SK-N-SH (cell line): ENCODE measurements at regions not wholly inside any gene's neighbourhood (a gene's known extent, or its start where the extent isn't known, plus 50 kb on each side); places are given as distances from the start of the nearest gene placed in this dataset.

Experiments used
- CTCF ChIA-PET: fragments of 300-600, 350-600 bp; formaldehyde crosslinking; extraction: SDS; loops from one replicate; lab custom pipeline; 2021; lab: Yijun Ruan, JAX
- POLR2A ChIA-PET: fragments of 350-600 bp; sonication (Branson Sonifier 250); formaldehyde crosslinking; extraction: SDS; loops from one replicate; lab custom pipeline; 2020; ENCODE audit warnings: antibody characterized with exemption, inconsistent platforms; lab: Yijun Ruan, JAX
- DNase-seq: peaks from one replicate; pipeline ENCODE4 v3.0.0; 2012
- H2AFZ ChIP-seq: fragments of 200-600 bp; sonication (generic); 2 replicates; pipeline ENCODE4 v1.8.1; 2016; ENCODE audit warnings: antibody characterized with exemption, mild to moderate bottlenecking, low read depth
- H3F3A ChIP-seq: fragments of 200-600 bp; sonication (generic); replicated peaks from 2 replicates; pipeline ENCODE3; 2016; ENCODE audit warnings: antibody characterized with exemption, mild to moderate bottlenecking; ENCODE audit not compliant: insufficient read depth
- H3K27ac ChIP-seq, 2 experiments: fragments of 200-500 bp in 1 of 2; fragments of 200-600 bp in 1 of 2; sonication (Bioruptor generic) in 1 of 2; sonication (generic), shearing (Covaris generic) in 1 of 2; 2 replicates each; pipeline versions ENCODE4 v1.5.1 to v1.6.1; 2014 to 2016; ENCODE audit warnings: low read depth in 2 of 2, inconsistent platforms in 1 of 2, low read length in 1 of 2, mild to moderate bottlenecking in 1 of 2, mixed read lengths in 1 of 2
- H3K27me3 ChIP-seq: fragments of 200-600 bp; sonication (generic), shearing (Covaris generic); 2 replicates; pipeline ENCODE4 v1.6.1; 2016; ENCODE audit warnings: mixed run types; ENCODE audit not compliant: insufficient read depth
- H3K36me3 ChIP-seq, 2 experiments: fragments of 200-500 bp in 1 of 2; fragments of 200-600 bp in 1 of 2; sonication (Bioruptor generic) in 1 of 2; sonication (generic) in 1 of 2; replicated peaks in 1 of 2; 2 replicates each; pipeline versions ENCODE3 to v1.5.1; 2014 to 2016; ENCODE audit warnings: low read length in 1 of 2, mild to moderate bottlenecking in 1 of 2; ENCODE audit not compliant: insufficient read depth in 2 of 2, control insufficient read depth in 1 of 2
- H3K4me1 ChIP-seq, 2 experiments: fragments of 200-500 bp in 1 of 2; fragments of 200-600 bp in 1 of 2; sonication (Bioruptor generic) in 1 of 2; sonication (generic), shearing (Covaris generic) in 1 of 2; 2 replicates each; pipeline versions ENCODE4 v1.5.1 to v1.6.1; 2014 to 2016; ENCODE audit warnings: low read depth in 1 of 2, low read length in 1 of 2, mixed run types in 1 of 2; ENCODE audit not compliant: insufficient read depth in 2 of 2, control insufficient read depth in 1 of 2
- H3K4me2 ChIP-seq: fragments of 200-600 bp; sonication (generic), shearing (Covaris generic); 2 replicates; pipeline ENCODE4 v1.6.1; 2017; ENCODE audit warnings: mixed run types
- H3K4me3 ChIP-seq, 2 experiments: fragments of 200-500 bp in 1 of 2; fragments of 200-600 bp in 1 of 2; sonication (Bioruptor generic) in 1 of 2; sonication (generic), shearing (Covaris generic) in 1 of 2; 2 replicates each; pipeline versions ENCODE4 v1.5.1 to v1.8.1; 2014 to 2016; ENCODE audit warnings: low read depth in 2 of 2, inconsistent platforms in 1 of 2, low read length in 1 of 2, mild to moderate bottlenecking in 1 of 2, mixed read lengths in 1 of 2, moderate library complexity in 1 of 2
- H3K79me2 ChIP-seq: fragments of 200-600 bp; sonication (generic); 2 replicates; pipeline ENCODE4 v1.8.1; 2017; ENCODE audit warnings: mild to moderate bottlenecking; ENCODE audit not compliant: insufficient read depth
- H3K9ac ChIP-seq: fragments of 200-600 bp; sonication (generic); 2 replicates; pipeline ENCODE4 v1.6.1; 2017; ENCODE audit warnings: mixed run types
- H3K9me2 ChIP-seq: fragments of 200-600 bp; sonication (generic); 2 replicates; pipeline ENCODE4 v1.6.1; 2017; ENCODE audit warnings: mixed run types
- H3K9me3 ChIP-seq: fragments of 200-600 bp; sonication (generic); 2 replicates; pipeline ENCODE4 v1.6.1; 2017; ENCODE audit warnings: mixed run types, mild to moderate bottlenecking, moderate library complexity
- H4K20me1 ChIP-seq: fragments of 200-600 bp; sonication (generic); 2 replicates; pipeline ENCODE4 v1.6.1; 2017; ENCODE audit warnings: mild to moderate bottlenecking, mixed run types; ENCODE audit not compliant: insufficient read depth
- FOXJ3 ChIP-seq: sonication (generic); formaldehyde crosslinking; IDR thresholded peaks from 2 replicates; pipeline ENCODE4 v1.5.1; 2020; ENCODE audit warnings: mild to moderate bottlenecking, missing genetic modification reagents
- MEF2A ChIP-seq: IDR thresholded peaks from 2 replicates; pipeline ENCODE4 v1.4.0; 2012; ENCODE audit warnings: low read depth, borderline replicate concordance
- MXI1 ChIP-seq: IDR thresholded peaks from 2 replicates; pipeline ENCODE4 v1.6.1; 2012; ENCODE audit warnings: mild to moderate bottlenecking, low read depth, low read length, improper control_type of control experiment
- PBX3 ChIP-seq: IDR thresholded peaks from 2 replicates; pipeline ENCODE4; 2012
- RAD21 ChIP-seq: IDR thresholded peaks from 2 replicates; pipeline ENCODE4 v1.6.1; 2012; ENCODE audit warnings: mild to moderate bottlenecking, low read length
- RFX5 ChIP-seq: IDR thresholded peaks from 2 replicates; pipeline ENCODE4 v1.6.1; 2012; ENCODE audit warnings: mild to moderate bottlenecking, improper control_type of control experiment, low read length
- SIN3A ChIP-seq: IDR thresholded peaks from 2 replicates; pipeline ENCODE4 v1.6.1; 2012; ENCODE audit warnings: low read depth, mild to moderate bottlenecking, low read length, moderate library complexity, borderline replicate concordance
- TEAD4 ChIP-seq: IDR thresholded peaks from 2 replicates; pipeline ENCODE4 v1.4.0; 2012; ENCODE audit warnings: mild to moderate bottlenecking, borderline replicate concordance; ENCODE audit not compliant: insufficient read depth
- YY1 ChIP-seq: IDR thresholded peaks from 2 replicates; pipeline ENCODE4 v1.4.0; 2012; ENCODE audit warnings: low read depth, mild to moderate bottlenecking
- WGBS: methylation state at CpG from one replicate; pipeline ENCODE4 v1.1.6; 2017; ENCODE audit warnings: low lambda C conversion rate; 5-methylcytosine and 5-hydroxymethylcytosine counted together
- TF ChIP-seq, protein P1 (sequence below): IDR thresholded peaks from 2 replicates; pipeline ENCODE4 v1.6.1; 2012; ENCODE audit warnings: mild to moderate bottlenecking, low read depth, low read length, moderate library complexity

DNA sequence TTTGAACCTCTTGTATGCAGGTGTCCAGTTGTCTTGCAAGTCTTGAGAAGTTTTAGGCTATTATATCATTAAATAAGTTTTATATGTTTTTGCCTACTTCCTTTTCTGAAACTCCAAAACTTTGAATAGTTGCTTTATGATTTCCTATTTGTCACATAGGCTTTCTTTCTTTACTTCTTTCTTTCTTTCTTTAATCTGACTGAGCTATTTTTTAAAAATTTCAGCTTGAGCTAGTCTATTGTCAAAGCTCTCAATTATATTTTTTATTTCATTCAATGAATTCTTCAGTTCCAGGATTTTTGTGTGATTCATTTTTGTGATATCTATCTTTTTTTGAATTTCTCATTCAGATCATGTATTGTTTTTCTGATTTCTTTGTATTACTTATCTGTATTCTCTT, 102.1 kb upstream of the TMEM178A start:
- Histone ChIP-seq H4K20me1 (no peaks in the 10 kb centered on the region), H3K9me2 (no peaks in the 10 kb centered on the region), H3K79me2 (no peaks in the 10 kb centered on the region), H3K36me3 (no peaks in the 10 kb centered on the region), H3K4me3 (no peak overlapping the region), H3K27ac (no peak overlapping the region), H2AFZ (no peak overlapping the region), H3K9ac (no peak overlapping the region), H3K27me3 (no peaks in the 10 kb centered on the region), H3F3A (peaks cover 12% of the 10 kb centered on the region), H3K4me1 (peaks cover 0 to 7% of the 10 kb centered on the region in 2 experiments; a peak in 1 of 4 replicates), H3K4me2 (no peak overlapping the region), H3K9me3 (peaks cover 25% of the 10 kb centered on the region)
- ChIA-PET CTCF (no interaction called here), POLR2A (no interaction called here)
- DNase-seq: no peak
- TF ChIP-seq MXI1: no peak

GRCh38 chr2:39567507-39567906, 98.2 kb upstream of the TMEM178A start:
- TF ChIP-seq RAD21 (no peak), SIN3A (no peak), TEAD4 (no peak), FOXJ3 (CRISPR knock-in tag) (no peak), YY1 (no peak), MEF2A (no peak), PBX3 (no peak), RFX5 (no peak)
- TF ChIP-seq, protein P1, sequence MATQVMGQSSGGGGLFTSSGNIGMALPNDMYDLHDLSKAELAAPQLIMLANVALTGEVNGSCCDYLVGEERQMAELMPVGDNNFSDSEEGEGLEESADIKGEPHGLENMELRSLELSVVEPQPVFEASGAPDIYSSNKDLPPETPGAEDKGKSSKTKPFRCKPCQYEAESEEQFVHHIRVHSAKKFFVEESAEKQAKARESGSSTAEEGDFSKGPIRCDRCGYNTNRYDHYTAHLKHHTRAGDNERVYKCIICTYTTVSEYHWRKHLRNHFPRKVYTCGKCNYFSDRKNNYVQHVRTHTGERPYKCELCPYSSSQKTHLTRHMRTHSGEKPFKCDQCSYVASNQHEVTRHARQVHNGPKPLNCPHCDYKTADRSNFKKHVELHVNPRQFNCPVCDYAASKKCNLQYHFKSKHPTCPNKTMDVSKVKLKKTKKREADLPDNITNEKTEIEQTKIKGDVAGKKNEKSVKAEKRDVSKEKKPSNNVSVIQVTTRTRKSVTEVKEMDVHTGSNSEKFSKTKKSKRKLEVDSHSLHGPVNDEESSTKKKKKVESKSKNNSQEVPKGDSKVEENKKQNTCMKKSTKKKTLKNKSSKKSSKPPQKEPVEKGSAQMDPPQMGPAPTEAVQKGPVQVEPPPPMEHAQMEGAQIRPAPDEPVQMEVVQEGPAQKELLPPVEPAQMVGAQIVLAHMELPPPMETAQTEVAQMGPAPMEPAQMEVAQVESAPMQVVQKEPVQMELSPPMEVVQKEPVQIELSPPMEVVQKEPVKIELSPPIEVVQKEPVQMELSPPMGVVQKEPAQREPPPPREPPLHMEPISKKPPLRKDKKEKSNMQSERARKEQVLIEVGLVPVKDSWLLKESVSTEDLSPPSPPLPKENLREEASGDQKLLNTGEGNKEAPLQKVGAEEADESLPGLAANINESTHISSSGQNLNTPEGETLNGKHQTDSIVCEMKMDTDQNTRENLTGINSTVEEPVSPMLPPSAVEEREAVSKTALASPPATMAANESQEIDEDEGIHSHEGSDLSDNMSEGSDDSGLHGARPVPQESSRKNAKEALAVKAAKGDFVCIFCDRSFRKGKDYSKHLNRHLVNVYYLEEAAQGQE: no peak
- H3K9me2 ChIP-seq: no peaks in the 10 kb centered on the region
- H3K79me2 ChIP-seq: no peaks in the 10 kb centered on the region
- no peak overlapping the region for H3K9ac ChIP-seq
- WGBS: 100% methylated on average over 1 of the region's 1 CpG
- no peaks in the 10 kb centered on the region for H3K27me3 ChIP-seq
- H3F3A ChIP-seq: peaks cover 18% of the 10 kb centered on the region
- no peak overlapping the region for H3K4me2 ChIP-seq
- H2AFZ ChIP-seq: no peak overlapping the region
- no peak for DNase-seq
- POLR2A ChIA-PET: no interaction called here
- H3K27ac ChIP-seq: no peak overlapping the region; a peak in 1 of 4 replicates
- H4K20me1 ChIP-seq: no peaks in the 10 kb centered on the region
- peaks cover 5 to 14% of the 10 kb centered on the region in 2 experiments; a peak in 3 of 4 replicates for H3K4me1 ChIP-seq
- peaks cover 15% of the 10 kb centered on the region for H3K9me3 ChIP-seq
- CTCF ChIA-PET: interaction anchor here (1.1 kb wide), 1 partner anchor 45 kb away, joined by 5 read pairs; no protein-coding TSS in a partner anchor
- H3K36me3 ChIP-seq: no peaks in the 10 kb centered on the region
- no peak overlapping the region for H3K4me3 ChIP-seq
